ENCODE measurements at regions not wholly inside any gene's neighbourhood (a gene's known extent, or its start where the extent isn't known, plus 50 kb on each side); places are given as distances from the start of the nearest gene placed in this dataset.
"Not testable (repeated sequence)": the region's sequence is repeated elsewhere in the genome, so short reads cannot be mapped to it uniquely, and the experiment has no call there.

DNA sequence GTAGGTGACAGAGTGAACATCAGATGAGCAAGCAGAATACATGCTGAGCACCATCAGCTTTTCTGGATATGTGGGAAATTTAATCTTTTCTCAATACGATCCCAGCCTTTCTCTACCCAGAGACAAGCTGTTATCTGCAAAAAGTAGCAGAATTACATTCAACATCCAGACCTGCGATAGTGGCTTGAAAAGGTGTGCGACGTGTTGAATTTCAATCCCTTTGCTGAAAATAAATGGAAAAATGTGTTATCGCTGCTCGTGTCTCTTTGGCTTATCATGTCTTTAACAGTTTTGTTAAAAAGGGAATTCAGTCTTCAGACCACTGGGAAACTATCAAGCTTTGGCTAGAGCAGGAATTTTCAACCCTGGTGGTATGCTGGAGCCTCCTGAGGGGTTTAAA lies 98.8 kb upstream of the FAM20A start:
- no peak for DNase-seq

DNA sequence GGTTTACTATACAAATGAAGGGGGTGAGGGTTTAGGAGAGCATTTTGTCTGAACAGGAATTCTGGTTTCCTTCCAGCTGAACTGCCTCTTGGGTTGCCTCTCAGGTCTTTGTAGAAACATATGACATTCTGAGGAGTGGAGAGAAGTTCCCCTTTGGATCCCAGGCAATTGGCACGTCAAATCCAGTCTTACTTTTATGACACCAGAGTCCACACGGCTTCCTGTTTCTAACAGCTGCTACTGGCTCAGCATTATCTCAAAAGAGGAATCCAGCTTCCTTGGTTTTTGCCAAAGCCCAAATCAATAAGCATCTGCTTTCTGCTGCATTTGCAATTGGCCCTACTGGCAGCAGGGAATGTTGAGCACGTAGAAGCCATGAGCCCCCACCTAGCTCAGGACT lies 97.6 kb upstream of the FAM20A start:
- DNase-seq: no peak

DNA sequence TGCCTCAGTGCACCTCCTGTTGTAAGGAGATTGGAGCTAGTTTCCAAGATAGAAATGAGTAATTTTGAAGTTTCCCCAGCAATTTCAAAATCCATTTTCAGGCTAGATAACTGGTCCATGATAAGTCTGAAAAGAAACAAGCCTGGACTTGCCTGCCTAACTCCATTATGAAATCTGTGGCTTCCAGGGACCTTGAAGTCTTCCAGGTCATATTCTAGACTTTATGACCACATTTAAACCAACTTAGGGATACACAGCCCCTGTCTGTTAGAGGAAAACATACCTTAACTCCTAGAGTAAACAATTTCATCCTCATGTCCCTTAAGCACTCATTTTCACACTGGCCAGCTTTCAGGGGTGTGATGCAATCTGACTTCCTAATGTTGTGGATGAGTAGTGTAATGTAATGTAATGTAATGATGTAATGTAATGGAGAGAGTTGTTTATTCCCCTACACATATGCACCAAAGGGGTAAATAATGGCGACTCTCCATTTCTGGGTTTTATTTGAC lies 96.7 kb upstream of the FAM20A start:
- DNase-seq: no peak

DNA sequence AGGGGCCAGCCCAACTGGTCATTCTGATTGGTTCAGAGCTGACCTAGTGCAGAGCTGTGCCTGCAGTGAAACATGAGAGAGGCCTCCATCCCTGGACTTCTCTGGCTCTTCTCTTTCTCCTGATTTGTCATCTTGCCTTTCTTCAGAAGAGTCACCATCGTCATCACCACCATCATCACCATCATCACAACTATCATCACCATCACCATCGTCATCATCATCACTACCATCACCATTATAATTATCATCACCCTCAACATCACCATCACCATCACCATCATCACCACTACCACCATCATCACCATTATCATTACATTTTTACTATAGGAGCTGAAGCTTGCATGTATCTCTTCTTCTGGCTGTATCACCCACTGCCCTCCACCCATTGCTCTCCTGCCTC lies 94.5 kb upstream of the FAM20A start:
- DNase-seq: no peak

DNA sequence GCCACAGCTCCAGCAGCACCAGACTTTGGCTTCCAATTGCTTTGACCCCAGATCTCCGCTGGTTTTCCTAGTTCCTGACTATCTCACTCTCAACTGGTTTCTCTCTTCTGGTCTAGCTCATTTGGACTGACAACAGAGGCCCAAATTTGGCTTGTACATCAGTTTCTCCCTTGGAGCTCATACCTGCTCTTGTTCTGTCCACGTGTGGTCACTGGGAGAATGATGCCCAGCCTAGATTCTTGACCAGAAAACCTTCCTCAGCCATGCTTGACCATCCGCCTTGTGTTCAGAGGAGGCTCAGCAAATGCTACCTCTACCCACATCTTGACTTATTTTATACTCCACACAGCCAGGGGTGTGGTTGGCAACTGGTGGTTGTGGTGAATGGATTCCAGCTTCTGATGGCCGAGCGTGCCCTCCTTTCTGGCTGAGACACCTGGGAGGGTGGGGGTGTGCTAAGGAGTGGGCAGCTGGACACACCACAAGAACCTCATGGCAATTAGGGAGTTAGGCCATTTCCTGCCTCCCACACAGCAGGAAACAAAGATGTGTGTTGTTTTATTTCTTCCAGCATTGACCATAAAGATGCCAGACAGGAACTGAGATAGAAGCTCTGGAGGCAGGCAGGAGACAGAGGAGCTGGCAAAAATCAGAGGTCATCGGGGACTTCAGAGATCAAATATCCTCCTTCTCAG lies 93.8 kb upstream of the FAM20A start:
- DNase-seq: no peak

DNA sequence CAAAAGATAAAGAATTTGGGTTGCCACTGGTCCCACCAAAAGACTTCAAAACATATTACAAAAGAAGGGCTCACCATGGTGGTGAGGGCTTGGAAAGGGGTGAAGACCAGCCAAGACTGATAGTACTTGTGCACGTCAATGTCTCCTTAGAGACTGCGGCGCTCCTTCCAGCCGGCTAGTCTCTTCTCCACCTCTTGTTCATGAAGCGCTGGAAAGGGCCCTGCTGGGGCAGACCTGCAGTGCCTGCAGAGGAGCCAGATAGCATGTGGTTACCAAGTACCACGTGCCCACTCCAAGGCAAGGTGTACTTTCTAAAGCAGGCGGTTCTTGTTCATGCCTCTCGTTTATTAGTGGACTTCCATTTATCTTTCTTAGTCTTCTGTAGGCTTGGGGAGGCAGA lies 92.7 kb upstream of the FAM20A start:
- no peak for DNase-seq

DNA sequence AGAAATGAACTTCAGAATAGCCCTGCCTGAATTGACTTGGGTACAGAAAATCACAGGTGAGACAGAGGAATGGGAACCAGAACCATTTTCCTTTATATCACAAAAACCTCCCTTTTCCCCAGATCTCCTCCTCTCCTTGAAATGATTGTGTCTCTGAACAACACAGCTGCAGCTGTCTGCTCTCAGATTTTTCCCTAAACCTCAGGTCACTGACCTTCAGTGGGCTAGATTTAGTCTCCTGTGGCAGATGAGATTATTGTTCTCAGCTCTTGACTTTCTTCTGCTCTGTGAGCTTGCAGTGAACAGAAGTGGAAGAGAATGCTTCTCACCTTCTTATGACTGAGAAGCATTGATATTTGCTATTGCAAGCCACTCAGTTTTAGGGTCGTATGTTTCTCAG lies 92.3 kb upstream of the FAM20A start:
- no peak for DNase-seq

DNA sequence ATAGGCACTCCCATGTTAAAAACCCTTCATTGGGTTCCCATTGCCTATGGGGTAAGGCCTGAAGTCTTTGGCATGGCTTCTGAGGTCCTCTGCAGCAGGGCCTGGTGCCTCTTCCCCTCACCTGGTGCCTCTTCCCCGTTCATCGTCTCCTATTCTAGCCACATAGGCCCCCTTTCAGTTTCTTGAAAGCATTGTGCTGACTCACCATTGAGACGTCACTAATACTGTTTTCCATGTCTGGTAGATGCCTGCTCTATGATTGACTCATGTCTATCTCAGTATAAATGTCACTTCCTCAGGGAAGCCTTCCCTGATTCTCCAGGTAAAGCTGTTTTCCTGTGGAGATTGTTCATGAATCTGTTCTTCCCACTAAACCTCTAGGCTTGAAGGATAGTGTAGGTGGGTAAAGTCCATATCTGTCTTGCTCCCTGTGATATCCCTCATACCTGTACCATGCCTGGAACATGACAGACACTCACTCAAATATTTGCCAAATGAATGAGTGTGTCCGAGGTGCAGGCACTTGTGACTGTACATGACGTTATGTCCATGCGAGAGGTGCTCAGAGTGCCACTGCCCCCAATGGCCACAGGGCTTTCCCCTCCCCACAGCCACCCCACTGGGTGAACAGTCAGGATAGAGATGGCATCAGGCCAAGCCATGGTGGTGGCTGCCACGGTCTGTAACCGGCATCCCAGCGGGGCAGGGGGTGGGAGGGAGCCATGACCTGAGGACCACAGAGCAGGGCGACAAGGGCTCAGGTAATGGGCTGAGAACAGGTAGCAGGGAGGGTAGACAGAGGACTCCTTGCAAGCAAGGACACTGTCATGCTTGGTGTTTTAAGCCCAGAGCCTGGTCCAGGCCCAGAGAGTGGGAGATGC lies 85.2 kb upstream of the FAM20A start:
- no peak for DNase-seq

DNA sequence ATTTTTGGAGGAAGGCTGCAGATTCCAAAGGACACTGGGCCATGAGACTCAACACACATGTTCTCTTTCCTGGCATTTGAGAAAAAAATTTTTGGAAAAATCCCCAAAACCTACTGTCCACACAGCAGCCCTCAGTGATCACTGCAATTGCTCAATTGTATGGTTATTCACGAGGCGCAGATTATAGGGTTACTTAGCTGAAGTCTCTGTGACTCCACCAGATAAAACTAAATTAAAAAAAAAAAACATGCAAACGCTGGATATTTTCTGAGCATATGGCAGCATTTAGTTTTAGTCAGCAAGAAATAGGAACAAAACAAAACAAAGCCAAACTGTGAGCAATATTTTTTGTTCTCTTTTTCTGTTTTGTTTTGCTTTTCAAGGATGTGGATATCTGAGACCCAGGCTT lies 83.8 kb upstream of the FAM20A start:
- no peak for DNase-seq

DNA sequence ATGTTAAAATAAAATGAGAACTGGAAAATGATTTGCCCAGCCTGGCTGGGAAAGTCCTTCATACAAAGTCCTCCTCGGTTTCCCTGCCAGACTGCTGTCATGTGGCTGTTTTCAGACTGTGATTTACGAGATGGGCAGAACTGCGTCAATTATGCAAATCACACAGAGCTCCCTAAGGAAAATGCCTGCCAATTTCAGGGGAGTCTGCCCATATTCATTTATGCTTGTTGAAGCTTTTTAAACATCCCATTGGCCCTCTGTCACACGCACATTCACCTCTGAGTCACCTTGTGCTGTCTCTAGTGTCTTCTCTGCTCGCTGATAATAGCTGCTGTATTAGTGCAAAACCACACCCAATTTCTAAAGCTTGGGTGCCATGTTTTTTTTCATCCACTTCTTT lies 81.7 kb upstream of the FAM20A start:
- no peak for DNase-seq

DNA sequence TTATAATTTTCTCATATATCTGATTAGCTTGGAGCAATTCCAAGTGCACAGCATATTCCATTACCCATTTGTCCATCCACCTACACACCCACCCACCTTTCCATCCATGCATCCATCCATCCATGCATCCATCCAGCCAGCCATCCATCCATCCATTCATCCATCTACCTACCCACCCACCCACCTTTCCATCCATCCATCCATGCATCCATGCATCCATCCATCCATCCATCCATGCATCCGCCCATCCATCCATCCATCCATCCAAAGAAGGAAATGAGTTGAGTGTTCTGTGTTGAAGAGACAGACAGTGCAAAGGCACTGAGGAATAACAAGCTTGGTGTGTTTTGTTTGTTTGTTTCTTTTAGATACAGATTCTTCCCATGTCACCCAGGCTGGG lies 78.7 kb upstream of the FAM20A start:
- no peak for DNase-seq

DNA sequence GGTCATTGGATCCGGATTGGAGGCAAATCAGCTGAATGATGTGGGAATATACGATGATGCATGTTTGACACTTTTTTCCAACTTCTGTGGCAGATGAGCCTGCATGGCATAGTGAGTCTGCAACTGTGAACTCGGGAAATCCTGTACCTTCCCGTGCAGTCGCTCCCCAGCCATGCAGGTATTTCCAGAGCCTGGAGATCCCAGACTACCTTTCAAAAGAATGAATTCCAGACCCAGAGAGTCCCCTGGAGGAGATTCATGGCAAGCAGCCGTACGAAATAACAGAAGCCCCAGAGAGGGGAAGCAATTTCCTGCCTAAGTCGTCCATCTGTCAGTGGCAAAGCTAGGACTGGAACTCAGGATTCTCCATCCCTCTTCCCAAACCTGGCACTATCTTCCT lies 75.7 kb upstream of the FAM20A start:
- no peak for DNase-seq

DNA sequence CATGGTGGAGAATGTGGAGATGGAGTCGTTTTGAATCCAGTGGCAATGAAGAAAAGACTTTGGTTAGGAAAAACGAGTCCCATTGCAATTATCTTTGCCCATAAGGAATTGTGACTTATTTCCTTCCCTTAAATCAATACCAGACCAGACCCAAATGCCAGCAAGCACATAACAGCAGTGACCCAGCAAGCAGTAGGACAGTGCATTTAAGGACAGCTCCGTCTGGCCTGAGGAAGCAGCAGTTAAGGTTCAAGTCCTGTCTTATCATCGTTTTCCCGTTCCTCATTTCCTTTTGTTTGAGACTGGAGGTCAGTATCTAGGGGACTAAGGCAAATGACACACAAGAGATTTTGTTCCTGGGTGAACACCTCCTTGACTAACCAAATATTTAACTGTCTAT lies 74.6 kb upstream of the FAM20A start:
- DNase-seq: no peak

DNA sequence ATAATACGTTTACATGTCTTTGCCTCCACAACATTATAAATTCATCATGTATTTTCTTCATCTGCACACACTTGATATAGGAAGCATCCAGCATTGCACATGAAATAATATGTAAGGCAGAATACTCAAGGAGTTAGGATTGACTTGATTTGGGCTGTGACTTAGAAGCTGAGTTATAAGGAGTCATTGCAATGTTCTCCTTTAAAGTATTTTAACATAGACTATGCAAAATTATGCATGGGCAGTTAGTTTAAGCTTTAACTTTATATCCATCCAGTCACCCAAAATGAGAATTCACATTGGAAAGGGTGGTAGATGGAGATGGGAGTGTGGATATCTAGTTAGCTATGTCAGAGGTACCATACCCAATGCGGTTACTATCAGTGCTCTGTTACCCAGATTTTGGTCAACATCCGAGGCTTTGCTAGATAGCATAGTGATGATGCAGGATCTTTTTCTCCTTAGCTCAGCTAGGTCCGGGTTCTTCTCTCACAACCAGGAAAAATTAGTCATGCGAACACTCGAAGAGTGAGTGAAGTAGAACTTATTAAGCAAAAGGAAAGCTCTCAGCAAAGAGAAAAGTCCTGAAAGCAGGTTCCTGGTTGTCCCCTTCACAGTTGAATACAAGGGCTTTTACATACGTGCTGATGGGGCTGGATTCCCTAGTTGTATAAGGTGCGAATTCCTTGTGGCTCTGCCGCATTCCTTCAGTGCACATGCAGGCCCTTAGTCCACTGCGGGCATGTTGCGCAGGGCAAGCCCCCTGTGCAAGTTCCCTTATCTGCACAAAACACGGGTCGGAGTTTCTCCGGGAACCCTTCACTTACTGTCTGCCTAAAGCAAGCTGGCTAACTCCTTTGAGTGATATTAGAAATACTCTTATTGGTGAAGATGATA lies 73.1 kb upstream of the FAM20A start:
- DNase-seq: no peak

DNA sequence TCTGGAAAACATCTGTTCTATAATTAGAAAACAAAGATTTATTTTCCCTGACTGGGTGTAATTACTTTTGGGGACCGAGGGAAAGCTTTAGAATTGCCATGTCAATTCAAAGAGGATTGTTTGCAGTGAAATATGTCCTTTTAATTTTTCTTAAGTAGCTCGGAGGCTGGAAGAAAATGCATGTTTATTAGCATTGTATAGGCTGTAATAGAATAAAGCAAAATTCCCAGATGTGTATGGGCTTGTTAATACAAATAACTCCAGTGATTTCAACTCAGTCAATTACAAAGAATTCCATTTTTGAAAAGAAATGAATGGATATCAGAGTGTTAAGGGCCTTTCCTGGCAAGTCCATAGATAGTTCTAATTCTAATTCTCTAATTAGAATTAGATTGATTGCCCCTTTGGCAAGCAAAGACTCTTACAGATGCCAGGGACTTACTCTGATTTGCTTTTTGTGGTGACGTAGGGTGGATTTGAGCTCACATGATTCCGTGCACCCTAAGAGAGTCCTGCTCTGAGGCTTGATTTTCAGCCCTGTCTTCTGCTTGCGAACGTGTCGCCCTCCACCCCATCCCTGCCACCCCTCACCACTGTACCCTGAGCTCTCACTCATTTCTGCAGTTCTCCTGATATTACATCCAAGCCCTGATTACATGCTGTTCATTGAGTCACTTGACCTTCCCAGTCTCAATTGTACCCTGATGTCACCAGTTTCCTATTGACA lies 70.0 kb upstream of the FAM20A start:
- no peak for DNase-seq

DNA sequence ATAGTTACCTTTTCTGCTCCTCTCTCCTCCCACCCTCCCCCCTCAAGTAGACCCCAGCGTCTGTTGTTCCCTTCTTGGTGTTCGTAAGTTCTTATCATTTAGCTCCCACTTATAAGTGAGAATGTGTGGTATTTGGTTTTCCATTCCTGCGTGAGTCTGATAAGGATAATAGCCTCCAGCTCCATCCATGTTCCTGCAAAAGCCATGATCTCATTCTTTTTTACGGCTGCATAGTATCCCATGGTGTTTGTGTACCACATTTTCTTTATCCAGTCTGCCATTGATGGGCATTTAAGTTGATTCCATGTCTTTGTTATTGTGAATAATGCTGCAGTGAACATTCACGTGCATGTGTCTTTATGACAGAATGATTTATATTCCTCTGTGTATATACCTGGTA lies 65.3 kb upstream of the FAM20A start:
- not testable (repeated sequence) for DNase-seq

DNA sequence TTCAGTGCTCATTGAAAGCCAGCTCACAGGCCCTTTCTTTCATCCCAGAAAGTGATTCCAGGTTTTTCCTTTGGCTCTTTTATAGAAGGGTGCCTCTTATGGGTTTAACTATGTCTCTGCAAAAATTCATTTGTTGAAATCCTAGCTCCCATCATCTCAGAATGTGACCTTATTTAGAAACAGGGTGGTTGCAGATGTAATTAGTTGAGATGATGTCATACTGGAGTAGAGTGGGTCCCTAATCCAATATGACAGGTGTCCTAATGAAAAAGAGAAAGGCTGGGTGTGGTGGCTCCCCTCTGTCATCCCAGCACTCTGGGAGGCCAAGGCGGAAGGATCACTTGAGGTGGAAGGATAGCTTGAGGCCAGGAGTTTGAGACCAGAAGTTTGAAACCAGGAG lies 64.2 kb upstream of the FAM20A start:
- no peak for DNase-seq

DNA sequence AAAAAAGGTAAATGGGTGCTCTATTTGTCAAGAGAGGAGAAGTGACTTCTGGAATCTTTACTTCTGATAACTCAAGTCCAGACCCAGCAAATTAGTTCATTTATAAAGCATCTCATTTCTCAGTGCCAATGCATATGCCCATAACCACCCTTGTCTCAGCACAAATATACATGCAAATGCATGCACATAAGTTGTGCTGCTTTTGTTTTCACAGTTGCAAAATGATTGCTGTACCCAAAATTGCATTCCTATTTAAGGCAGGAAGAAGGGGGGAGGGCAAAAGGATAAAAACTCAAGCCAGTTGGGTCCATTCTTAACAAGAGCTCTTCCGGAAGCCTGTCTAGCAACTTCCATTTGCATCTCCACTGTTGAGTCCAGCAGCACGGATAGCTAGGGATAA lies 61.3 kb upstream of the FAM20A start:
- no peak for DNase-seq

DNA sequence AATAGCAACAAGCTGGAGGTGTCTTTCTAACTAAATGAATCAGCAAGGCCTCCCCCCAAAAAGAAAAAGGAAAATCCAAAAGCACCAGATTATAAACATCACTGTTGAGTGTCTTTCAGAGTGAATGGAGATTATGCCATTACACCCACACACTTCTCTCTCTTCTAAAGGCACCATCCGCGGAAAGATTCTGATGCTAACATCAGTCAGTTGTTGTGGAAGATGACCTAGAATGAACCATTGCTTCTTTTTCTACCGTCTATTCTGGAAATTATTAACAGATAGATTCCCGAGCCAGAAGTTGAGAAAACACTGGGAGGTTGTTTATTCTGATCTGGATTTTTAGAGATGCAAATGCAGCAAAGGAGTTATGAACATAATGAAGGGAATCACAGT lies 60.9 kb upstream of the FAM20A start:
- no peak for DNase-seq

DNA sequence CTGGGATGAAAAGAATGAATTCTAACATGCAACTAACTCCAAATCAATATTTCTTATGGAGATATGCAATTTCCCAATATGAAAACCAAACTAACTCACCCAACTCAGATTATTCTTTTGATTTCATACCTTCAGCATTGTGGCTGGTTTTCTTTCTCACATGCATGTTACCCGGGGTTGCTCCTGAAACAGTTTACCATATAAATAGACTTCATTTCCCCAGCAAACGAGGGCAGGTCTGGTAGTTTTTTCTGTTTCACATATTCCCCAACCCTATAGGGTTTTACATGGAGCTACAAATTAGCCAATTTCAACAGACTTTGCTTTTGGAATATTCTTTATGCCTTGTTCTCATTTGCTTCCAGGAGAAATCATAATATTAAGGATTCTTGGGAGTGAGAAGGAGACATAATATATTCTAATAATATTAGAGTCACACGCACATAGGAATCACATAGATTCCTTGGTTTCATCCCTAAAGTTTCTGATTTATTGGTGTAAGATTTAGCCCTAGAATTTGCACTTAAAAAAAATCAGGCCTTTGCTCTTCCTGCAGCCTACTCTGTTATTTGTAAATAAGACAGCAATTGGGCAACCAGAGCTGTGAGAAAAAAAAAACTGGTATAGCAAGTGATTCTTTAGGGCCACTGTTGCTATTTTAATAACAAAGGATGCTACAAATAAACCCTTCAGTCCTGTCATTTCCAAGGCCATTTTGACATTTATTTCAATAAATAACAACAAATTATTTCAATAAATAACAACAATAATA lies 60.3 kb upstream of the FAM20A start:
- no peak for DNase-seq

DNA sequence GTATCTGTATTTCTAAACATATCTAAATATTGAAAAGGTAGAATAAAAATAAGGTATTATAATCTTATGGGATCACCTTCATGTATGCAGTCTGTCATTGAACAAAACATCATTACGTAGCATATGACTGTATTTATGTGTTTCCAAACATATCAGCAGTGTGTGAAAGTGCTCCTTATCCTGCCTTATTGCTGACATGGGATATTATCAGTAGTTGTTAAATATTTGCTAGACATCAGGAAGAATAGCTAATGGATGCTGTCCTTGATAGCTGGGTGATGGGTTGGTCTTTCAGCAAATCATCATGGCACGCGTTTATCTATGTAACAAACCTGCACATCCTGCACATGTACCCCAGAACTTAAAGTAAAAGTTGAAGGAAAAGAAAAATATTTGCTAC lies 59.1 kb upstream of the FAM20A start:
- DNase-seq: no peak
